HG02840 (cell line): ENCODE measurements at regions not wholly inside any gene's neighbourhood (a gene's known extent, or its start where the extent isn't known, plus 50 kb on each side); places are given as distances from the start of the nearest gene placed in this dataset.

Experiments used
- ATAC-seq: cut with Tn5 transposase; IDR thresholded peaks from one replicate; pipeline ENCODE4 v1.9.1; 2021; ENCODE audit warnings: mild to moderate bottlenecking, moderate library complexity, moderate number of reproducible peaks; ENCODE audit not compliant: unreplicated experiment, low FRiP score

DNA sequence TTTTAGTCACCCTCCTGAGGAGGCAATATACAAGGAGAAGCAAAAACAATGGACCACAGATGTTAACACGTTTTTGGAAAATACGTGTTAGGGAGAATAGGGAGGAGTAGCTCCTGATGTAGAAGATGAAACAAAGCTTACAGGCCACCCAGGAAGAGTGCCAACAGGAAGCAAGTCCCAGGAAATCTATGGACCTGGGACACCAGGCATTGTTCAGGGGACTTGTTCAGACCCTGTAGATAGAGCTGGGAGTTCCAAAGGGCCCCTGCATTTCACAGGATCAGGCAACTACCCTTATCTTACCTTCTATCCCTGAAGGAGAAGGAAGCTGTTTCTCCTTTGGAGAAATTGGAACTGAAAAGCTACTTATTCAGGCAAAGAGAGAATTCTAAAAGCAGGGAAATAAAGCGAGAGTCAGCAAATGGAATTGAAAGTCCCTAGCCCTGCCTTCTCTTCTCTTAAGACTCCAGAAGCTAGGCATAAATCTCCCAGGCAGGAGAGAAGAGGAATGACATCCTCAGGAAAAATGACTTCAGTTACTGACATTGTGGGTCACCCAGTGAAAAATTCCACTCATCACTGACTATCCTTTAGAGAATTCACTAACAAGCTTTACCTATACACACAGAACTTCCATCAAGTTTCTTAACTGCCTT is 77.7 kb upstream of the FAM3C start:
- no peak for ATAC-seq

- no peak for ATAC-seq
Measured at GRCh38 chr7:121466455-121466854, 70.3 kb upstream of the FAM3C start.

- ATAC-seq, result no peak
Measured at GRCh38 chr7:121459148-121459547, 63.0 kb upstream of the FAM3C start.

GRCh38 chr7:121456785-121457359 is 60.8 kb upstream of the FAM3C start:
- ATAC-seq, result no peak

- ATAC-seq, result no peak
Measured at GRCh38 chr7:121456015-121456414, 59.9 kb upstream of the FAM3C start.

- no peak for ATAC-seq
Measured at GRCh38 chr7:121452389-121452788, 56.3 kb upstream of the FAM3C start.

- no peak for ATAC-seq
Measured at GRCh38 chr7:121451367-121452094, 55.4 kb upstream of the FAM3C start.

- no peak for ATAC-seq
Measured at GRCh38 chr7:121450631-121451198, 54.6 kb upstream of the FAM3C start.

GRCh38 chr7:121449735-121450240 is 53.7 kb upstream of the FAM3C start:
- no peak for ATAC-seq

DNA sequence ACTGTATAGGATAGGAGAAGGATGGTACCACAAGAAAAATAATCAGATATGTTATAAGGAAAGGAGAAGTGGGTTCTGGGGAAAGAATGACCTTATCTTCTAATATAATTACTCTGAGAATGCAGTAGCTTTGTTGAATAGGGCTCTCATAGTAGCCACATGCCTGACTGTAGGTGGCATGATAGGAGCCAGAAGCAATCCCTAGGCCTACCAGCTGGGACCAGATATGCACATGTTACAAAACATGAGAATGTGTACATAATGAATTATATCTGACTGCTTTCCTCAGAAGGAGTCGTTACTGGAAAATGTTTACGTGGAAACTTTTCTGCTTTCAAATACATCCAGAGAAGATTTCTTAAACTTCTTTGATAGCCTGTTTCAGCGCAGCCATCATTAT is 53.2 kb upstream of the FAM3C start:
- no peak for ATAC-seq

GRCh38 chr7:121448429-121448828 is 52.3 kb upstream of the FAM3C start:
- no peak for ATAC-seq

GRCh38 chr7:121447911-121448300 is 51.8 kb upstream of the FAM3C start:
- ATAC-seq, result no peak

DNA sequence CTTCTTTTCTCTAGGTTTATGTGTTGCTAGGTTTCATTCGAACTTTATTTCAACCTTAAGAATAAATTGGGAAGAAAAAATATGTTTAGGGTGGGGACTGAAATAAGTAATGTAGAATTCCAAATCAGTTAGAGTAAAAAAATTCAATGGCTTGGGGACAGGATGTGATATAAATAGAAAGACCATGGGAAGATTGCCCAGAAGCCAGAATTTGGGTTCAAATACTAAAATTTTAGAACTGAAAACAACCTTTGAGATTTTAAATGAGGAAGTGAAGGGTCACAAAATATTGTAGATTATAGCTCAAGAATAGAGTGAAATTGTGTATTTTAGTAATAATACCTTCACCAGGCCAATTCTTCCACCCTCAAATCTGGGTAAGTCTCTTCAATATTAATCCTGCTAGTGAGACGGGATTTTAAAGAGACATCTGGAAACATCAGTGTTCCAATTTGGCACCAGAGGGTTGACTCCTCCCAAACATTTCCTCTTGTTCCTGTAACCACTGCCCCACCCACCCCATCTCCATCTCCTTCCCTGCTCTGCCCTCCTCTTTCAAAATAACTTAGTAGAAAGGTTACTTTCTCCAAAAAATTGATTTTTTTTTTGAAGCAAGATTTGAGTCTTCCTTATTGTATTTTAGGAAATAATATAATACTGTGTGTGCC is 51.3 kb upstream of the FAM3C start:
- ATAC-seq, result no peak

DNA sequence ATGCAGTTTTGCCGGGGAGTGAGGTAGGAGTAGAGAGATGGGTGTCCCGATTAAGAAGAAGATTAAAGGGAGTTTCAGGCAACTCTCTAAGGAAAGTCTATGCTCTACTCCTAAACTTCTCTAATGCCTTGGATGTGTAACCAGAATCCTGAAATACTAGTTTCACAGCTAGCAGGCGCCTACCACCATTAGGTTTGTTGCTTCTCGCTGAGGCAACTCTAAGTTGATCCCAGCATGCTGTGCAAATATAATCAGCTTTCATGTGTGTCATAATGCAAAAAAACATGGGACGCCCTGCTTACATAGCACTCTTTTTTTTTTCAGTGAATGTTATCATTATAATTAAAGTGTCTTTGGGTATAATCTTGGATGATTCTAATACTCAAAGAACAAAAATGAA is 50.4 kb upstream of the FAM3C start:
- ATAC-seq, result no peak
